ENCODE measurements at regions not wholly inside any gene's neighbourhood (a gene's known extent, or its start where the extent isn't known, plus 50 kb on each side); places are given as distances from the start of the nearest gene placed in this dataset.

GRCh38 chr10:131821378-131822012 is 79.3 kb upstream of the PPP2R2D start:
- TF ChIP-seq CTCF (IDR thresholded peaks at IDR 0.05; ENCODE audit: extremely low read depth in 1 of 2, insufficient read depth in 1 of 2, low read depth in 1 of 2, low read length in 2 of 2) = no peak
- no peak for TF ChIP-seq MAX (IDR thresholded peaks at IDR 0.05; ENCODE audit: insufficient read depth, insufficient read length)
- TF ChIP-seq JUN (IDR thresholded peaks at IDR 0.05; ENCODE audit: borderline replicate concordance, insufficient read depth, insufficient read length, low read depth) = no peak
